ENCODE measurements at regions not wholly inside any gene's neighbourhood (a gene's known extent, or its start where the extent isn't known, plus 50 kb on each side); places are given as distances from the start of the nearest gene placed in this dataset.

DNA sequence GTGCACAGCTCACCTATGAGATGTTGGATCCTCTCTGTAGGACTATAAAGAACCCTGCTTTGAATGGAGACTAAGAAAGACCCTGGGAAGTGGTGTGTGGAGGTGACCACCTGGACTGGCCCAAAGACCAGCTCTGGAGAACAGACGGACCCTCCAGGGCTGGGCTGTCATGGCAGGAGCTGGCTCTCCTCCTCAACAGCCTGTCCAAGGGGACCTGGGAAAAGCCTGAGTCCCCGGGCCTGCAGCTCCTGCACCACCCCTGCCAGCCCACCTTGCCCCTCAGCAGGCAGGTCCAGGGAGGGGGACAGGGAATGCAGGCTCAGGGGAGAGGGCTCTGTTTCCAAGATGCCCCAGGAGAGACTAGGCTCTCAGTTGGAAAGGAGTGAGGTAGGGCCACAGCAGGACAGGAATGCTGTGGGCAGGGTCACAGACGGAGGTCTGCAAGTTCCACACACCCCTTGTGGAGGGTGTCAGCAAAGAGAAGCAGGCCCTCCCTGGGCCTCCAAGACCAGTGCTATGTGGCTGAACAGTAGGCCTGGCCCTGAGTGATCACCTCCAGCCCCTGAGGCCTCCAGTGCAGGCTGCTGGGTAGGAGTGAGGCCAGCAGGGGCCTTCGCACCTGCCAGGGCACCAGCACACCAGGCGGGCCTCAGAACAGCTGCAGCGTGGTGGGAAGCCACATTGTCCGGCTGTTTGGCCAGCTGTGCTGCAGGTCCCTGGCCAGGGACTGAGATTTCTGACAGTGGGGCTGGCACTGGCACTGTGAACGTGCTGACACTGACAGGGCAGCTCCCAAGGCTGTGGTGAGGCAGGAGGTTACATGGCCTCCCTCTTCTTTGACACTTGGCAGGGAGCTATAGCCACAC, 86.4 kb upstream of the OTOS start:
- TF ChIP-seq CTCF (IDR thresholded peaks at IDR 0.05 in 4 of 5, conservative IDR thresholded peaks at IDR 0.05 in 1 of 5), result no peak
- TF ChIP-seq POLR2A (IDR thresholded peaks at IDR 0.05), result no peak

All from gastrocnemius medialis (tissue), 4 donors.